CD4-positive, alpha-beta T cell treated with Interleukin-21 for 1 hour (primary cell): ENCODE measurements at regions not wholly inside any gene's neighbourhood (a gene's known extent, or its start where the extent isn't known, plus 50 kb on each side); places are given as distances from the start of the nearest gene placed in this dataset.
"Not testable (repeated sequence)": the region's sequence is repeated elsewhere in the genome, so short reads cannot be mapped to it uniquely, and the experiment has no call there.

Experiments used
- DNase-seq: peaks from one replicate; pipeline ENCODE4 v3.0.0-alpha.2; 2020

GRCh38 chr5:8491254-8491653 is 622.3 kb downstream of the MTRR start:
- no peak for DNase-seq

DNA sequence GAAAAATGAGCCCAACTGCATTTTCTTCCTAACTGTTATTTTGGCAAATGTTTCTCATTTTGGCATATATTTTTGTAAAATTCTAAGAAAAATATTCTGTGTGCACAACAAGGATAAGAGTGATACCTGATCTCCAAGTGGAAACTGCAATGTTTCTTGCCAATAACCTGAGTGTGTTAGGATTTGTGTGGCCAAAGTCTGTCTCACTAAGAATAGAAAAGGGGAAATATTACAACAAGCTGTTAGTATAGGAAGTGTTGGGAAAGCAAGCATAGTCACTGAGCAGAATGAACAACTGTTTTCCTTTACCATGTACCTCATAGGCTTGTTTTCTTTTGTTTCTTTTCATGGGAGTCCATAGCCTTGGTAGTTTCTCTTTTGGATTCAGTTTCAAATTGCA is 624.2 kb downstream of the MTRR start:
- DNase-seq, result no peak

DNA sequence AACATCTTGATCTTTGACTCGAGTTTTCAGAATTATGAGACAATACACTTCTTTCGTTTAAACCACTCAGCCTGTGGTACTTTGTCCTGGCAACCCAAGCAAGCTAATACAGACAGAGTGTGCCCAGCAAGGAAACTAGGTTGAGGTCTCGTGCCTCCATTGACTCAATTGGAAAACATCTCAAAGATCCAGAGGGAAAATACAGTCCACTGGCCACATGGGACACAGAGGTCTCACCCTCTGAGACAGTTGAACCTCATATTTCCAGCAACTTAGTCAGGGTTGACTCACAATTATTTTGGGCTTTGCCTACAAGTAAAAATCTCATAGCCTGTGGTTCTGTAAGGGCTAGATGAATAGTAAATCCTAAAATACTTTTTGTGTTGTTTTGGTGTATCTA is 631.5 kb downstream of the MTRR start:
- no peak for DNase-seq

GRCh38 chr5:8505196-8505595 is 636.2 kb downstream of the MTRR start:
- DNase-seq, result no peak

- DNase-seq, result no peak
Measured at GRCh38 chr5:8508231-8508630, 639.3 kb downstream of the MTRR start.

- no peak for DNase-seq
Measured at GRCh38 chr5:8516356-8516755, 647.4 kb downstream of the MTRR start.

GRCh38 chr5:8517456-8517855 is 648.5 kb downstream of the MTRR start:
- no peak for DNase-seq

GRCh38 chr5:8520917-8521316 is 652.0 kb downstream of the MTRR start:
- DNase-seq, result no peak

GRCh38 chr5:8521991-8522390 is 653.0 kb downstream of the MTRR start:
- DNase-seq, result no peak

- no peak for DNase-seq
Measured at GRCh38 chr5:8522646-8523045, 653.7 kb downstream of the MTRR start.

DNA sequence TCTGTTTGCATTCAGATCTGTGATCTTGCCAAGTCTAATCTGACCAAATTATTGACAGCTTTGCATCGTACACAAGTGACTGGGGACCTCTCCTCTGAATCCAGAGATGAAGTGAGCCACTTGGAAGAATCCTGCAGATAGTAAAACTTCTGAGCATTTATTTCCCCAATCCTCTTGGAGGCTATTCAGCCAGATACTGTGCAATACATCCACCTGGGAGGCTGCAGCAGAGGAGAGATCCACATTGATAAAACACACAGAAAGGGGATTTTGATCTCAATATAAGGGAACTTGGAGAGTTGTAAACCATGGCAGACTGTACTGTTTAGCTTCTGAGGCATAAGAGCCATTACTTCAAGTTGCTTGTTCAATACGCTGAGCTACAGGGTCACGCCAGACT is 654.6 kb downstream of the MTRR start:
- DNase-seq, result no peak

DNA sequence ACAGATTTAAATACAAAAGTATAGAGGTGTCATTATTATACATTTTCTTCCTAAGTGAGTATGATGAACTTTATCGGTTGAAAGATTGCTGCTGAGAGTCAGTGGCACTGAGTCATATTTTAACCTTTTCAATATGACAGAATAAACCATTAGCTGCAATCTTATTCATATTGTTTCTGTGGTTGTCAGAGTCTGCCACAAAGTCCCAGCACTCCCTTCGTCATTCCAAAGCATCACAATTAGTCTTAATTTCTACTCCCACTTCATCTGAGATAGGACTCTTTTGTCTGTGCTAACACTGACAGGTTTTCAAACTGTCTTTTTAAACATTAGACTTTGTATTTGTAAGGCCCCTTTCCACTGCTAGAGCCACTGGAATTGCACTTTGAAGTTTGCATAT is 656.9 kb downstream of the MTRR start:
- no peak for DNase-seq

- DNase-seq, result no peak
Measured at GRCh38 chr5:8528106-8528505, 659.2 kb downstream of the MTRR start.

DNA sequence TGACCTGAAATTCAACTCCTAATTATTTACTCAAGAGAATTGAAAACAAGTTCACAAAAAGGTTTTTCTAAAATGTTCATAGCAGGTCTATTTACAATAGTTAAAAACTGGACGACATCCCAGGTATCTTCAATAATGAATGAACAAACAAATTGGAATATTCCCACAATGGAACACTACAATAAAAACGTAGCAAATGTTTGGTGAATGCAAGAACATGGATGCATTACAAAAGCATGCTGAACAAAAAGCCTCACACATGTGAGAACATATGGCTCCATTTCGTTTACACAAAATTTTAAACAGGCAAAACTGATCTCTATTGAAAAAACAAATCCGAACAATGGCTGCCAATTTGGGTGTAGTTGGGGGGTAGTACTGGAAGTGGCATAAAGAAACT is 669.9 kb downstream of the MTRR start:
- DNase-seq, result no peak

GRCh38 chr5:8540317-8540716 is 671.4 kb downstream of the MTRR start:
- DNase-seq, result no peak

GRCh38 chr5:8550921-8551320 is 682.0 kb downstream of the MTRR start:
- DNase-seq, result no peak

DNA sequence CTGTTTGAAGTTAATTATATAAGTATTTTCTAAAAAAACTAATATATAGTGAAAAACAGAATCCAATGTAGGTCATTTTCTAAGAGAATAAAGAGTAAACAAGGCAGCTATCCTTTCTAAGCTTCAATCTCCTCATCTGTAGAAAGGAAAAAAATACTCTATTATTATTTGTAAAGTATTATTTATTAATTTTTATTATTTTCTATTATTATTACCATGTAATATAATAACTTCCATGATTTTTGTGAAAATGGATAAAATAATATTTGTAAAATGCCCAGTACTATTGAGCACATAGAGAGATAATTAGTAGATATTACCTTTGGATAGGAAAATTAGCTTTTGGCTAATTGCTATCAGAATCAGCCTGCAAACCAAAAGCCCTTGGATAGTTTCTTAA is 684.4 kb downstream of the MTRR start:
- DNase-seq, result no peak

GRCh38 chr5:8557728-8558127 is 688.8 kb downstream of the MTRR start:
- DNase-seq, result no peak

DNA sequence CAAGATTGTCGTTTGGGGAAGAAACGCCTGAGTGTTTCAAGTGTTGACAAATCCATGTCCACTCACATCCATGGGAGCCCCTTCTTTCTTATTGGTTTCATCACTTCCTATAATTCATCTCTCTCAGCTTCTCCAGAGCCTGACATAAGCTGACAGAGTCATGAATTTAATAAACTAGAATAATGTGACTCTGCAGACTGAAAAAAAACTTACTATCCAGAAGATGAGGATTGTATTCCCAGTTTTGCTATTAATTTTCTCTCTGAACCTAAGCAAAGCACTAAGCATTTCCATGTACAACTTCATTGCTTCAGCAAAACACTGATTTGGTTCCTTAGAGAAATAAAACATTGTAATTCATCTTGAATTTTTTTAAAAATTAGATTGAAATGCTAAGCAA is 691.8 kb downstream of the MTRR start:
- no peak for DNase-seq

- no peak for DNase-seq
Measured at GRCh38 chr5:8561224-8561840, 692.4 kb downstream of the MTRR start.

- no peak for DNase-seq
Measured at GRCh38 chr5:8561854-8562253, 692.9 kb downstream of the MTRR start.

- not testable (repeated sequence) for DNase-seq
Measured at GRCh38 chr5:8563540-8563939, 694.6 kb downstream of the MTRR start.

- no peak for DNase-seq
Measured at GRCh38 chr5:8568858-8569257, 699.9 kb downstream of the MTRR start.

DNA sequence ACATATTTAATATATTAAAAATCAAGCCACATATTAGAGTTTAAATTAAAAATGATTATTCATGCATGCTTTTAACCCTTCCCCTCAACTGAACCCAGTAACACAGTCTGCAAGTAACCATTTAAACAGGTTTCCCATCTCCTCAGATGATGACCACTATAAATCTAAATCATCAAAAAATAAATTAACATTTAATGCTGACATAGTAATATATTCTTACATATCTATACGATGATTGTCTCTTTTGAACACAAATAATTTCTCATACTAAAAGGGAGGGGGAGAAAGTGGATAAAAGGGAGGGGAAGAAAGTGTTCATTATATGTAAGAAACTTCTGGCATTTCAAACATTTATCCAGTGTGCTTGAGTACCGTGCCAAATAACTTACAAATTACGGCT is 701.6 kb downstream of the MTRR start:
- DNase-seq, result no peak

GRCh38 chr5:8576178-8576577 is 707.2 kb downstream of the MTRR start:
- DNase-seq, result no peak

DNA sequence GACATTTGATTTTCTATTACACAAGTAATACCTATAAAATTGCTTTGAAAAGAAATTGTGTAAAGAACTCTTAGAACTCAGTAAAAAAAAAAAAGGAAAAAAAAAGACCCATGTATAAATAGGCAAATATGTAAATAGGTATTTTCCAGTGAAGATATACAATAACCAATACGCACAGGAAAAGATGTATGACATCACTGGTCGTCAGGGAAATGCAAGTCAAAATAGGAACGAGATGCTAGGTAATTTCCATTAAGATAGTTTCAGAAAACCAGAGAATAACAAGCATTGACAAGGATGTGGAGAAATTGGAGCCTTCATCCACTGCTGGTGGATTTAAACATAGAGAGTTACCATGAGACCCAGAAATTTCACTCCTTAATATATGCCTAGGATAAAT is 708.8 kb downstream of the MTRR start:
- no peak for DNase-seq
